GM04503 (cell line): ENCODE measurements at regions not wholly inside any gene's neighbourhood (a gene's known extent, or its start where the extent isn't known, plus 50 kb on each side); places are given as distances from the start of the nearest gene placed in this dataset.
"Not testable (repeated sequence)": the region's sequence is repeated elsewhere in the genome, so short reads cannot be mapped to it uniquely, and the experiment has no call there.

Source experiments
- DNase-seq: peaks from one replicate; pipeline ENCODE4 v3.0.0-alpha.2; 2012; ENCODE audit warnings: low read depth

DNA sequence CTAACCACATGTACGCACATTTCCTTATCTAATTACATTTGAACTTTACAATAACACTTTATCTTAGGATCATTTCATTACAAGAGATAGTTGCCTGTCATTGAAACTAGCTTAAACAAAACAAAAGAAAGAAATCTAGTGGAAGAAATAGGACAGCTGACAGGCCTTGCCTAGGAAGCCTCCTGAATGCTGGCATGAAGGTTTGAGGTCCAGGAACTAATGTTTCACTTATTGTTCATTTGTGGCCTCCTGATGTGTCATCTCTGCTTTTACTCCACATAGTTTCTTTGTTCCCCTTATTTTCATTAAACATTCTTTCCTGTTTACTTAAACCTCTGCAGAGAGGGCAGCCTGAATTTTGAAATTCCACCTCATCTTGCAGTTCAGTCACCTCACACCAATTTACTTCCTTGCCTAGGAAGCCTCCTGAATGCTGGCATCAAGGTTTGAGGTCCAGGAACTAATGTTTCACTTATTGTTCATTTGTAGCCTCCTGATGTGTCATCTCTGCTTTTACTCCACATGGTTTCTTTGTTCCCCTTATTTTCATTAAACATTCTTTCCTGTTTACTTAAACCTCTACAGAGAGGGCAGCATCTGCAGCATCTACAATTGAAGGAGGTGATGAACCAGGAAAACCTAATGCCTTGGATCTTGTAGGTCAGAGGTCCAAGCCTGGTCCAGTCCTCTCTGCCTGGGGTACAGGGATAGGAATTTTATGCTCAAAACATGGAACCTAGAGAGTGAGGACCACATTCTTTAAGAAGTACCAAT lies 319.2 kb downstream of the SPATA31A1 start:
- DNase-seq: not testable (repeated sequence)

DNA sequence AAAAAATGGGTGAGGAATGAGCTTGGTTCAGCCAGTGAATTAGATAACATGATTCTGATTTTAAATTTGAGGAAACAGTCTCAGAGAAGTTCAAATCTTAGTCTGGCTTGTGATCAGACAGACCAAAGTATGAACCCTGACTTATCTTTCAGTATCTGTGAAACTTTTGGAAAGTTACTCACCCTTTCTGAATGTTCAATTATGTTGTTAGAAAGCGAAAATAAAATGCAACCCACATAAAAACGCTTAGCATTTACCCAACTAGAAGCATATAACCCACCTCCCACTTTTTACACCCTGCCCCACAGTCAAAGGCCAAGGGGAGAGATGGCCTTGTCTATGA lies 319.7 kb downstream of the SPATA31A1 start:
- not testable (repeated sequence) for DNase-seq

DNA sequence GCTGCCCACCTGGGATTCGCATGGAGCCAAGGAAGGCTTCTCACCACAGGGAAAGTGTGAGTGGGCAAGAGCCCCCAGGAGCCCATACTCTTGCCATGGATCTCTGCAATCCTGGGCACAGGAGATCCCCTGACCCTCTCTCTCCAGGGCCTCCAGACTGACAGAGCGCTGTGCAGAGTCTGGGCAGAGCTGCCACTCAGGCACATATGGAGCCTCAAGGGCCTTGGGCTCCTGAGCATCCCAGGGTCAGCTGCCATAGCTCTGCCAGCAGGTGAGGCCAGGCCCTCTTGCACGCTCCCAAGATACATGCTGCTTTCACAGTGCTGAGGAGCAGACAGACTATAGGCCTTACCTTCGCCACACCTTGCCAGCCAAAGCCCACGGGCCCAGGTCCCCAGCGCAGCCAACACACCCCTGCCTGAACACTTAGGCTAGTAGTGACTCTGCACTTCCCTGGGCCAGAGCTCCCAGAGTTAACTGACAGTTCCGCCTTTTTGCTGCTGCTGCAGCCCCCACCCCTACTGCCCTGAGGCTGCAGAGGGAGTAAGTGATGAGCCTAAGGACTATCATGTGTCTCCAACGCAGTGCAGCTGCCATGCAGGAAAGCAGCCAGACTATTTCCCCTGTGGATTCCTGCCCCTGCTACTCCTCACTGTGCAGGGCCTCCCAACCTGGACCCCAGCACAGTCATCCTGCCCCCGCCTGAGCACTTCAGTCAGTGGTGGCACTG lies 323.2 kb downstream of the SPATA31A1 start:
- DNase-seq: not testable (repeated sequence)

DNA sequence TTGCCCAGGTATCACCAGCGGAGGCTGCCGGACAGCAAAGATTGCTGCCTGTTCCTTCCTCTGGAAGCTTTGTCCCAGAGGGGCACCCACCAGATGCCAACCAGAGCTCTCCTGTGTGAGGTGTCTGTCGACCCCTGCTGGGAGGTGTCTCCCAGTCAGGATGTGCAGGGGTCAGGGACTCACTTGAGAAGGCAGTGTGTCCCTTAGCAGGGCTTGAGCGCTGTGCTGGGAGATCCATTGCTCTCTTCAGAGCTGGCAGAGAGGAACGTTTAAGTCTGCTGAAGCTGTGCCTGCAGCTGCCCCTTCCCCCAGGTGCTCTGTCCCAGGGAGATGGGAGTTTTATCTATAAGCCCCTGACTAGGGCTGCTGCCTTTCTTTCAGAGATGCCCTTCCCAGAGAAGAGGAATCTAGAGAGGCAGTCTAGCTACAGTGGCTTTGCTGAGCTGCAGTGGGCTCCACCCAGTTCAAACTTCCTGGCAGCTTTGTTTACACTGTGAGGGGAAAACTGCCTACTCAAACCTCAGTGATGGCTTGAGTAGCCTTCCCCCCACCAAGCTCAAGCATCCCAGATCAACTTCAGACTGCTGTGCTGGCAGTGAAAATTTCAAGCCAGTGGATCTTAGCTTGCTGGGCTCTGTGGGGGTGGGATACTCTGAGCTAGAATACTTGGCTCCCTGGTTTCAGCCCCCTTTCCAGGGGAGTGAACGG lies 325.4 kb downstream of the SPATA31A1 start:
- not testable (repeated sequence) for DNase-seq

DNA sequence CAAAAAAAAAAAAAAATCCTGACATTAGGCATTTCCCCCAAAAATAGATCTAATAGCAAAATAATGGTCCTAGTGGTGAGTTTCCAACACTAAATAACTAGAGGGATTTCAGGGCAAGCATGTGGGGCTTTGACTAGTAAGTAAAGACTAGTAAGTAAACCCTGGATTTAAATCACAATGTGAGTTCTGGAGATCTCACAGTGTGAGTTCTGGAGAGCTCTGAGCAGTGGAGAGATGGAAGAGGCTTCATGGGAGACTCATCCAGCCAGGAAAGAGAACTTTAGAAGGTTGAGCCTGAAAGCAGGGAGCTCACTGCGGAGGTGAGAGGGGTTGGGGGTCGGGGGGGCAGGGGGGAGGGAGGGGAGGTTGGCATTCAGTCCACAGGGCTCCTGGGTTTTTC lies 373.4 kb downstream of the SPATA31A1 start:
- DNase-seq: not testable (repeated sequence)

DNA sequence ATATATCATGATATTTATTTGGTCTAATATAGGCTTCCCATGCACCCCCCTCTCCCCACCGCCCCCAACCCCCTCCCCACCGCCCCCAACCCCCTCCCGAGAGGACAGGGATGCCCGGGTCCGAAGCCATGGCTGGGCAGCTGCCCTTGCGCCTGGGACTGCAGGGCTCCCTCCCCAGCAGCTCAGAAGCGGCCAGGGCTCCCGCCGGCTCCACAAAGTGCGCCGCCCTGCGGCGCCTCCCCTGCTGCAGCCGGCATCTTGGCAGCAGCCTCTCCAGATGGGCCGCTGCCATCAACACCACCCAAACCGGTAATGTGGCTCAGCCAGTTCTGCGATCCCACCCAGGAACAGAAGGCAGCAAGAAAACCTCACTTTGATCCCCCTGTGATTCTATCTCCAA lies 389.4 kb downstream of the SPATA31A1 start:
- DNase-seq: not testable (repeated sequence)

DNA sequence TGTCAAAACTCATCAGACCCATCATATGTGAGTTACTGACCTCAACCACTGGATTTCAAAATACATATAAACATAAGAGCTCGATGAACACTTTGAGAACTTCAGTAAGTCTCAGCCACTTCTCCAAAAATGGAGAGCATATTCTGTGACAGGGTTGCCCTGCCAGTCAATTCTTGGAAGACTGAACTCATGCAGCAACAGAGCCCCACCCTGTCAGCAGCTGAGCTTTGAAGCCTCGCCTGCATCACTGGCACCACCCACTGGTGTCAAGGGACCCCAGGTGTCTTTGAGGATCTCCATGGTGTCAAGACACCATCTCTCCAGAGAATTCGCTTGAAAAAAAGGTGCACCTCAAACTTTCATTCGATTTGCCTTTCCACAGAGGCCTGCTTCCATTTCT lies 420.1 kb downstream of the SPATA31A1 start:
- not testable (repeated sequence) for DNase-seq

DNA sequence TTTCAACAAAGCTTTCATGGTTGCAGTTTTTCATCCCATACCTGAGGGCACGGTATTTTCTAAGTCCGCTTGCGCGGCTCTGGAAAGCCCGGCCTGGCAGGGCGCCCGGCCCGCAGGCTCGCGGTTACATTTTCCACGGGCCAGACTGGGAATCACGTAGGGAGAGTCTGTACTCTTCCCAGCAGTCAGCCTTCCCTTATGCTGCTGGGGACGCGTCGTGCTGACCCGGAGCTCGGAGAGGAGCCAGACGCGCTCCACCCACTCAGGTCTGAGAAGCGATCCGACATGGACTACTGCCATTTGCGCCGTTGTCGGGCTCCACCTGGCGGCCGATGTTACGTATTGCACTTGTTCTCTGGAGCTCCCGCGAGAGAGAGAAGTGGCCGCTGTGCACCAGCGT lies 435.9 kb downstream of the SPATA31A1 start:
- not testable (repeated sequence) for DNase-seq

DNA sequence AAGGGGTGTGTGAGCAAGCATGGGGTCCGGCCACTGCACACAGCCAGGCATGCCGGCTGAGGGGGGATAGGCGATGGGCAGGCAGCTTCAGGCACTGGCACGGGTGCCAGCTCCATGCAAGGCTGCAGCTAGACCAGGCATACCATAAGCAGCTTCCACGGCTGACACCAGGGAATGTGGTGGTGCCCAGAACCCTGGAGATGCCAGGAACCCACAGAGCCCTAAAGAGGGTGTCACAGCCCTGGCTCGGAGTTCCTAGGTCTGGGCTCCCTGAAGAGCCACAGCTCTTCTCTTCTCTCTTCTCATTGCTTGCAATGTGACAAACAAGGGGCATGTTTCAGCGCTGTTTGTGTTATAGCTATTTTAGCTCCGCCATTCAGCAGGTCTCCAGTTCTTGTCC lies 442.5 kb downstream of the SPATA31A1 start:
- DNase-seq: not testable (repeated sequence)

DNA sequence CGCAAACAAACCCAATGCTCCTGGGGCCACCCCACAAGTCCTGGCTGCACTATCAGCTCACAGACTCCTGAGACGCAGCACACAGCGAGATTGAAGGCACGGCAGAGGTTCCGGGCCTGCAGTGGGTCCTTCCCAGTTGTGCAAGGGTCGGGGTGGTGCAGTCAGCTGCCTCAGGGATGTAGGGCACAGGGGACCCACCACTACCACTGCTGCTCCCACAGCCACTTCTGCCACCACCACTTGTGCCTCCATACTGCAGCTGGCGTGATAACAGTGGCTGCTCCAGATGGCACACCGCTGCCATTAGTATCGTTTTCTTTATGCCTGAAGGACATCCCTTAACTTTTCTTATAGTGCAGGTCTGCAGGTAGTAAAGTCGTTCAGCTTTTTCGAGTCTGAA lies 443.8 kb downstream of the SPATA31A1 start:
- DNase-seq: not testable (repeated sequence)

DNA sequence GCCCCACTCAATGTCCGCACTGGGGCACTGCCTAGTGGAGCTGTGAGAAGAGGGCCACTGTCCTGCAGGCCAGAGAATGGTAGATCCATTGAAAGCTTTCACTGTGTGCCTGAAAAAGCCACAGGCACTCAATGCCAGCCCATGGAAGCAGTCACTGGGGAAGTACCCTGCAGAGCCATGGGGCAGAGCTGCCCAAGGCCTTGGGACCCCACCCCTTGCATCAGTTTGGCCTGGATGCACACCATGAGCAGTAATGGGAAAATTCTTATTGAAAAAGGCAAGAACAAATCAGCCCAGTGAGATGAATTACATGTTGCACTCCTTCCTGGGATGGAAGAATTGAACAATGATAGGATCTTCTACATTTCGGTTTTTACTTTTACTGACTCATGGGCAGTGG lies 447.1 kb downstream of the SPATA31A1 start:
- not testable (repeated sequence) for DNase-seq

DNA sequence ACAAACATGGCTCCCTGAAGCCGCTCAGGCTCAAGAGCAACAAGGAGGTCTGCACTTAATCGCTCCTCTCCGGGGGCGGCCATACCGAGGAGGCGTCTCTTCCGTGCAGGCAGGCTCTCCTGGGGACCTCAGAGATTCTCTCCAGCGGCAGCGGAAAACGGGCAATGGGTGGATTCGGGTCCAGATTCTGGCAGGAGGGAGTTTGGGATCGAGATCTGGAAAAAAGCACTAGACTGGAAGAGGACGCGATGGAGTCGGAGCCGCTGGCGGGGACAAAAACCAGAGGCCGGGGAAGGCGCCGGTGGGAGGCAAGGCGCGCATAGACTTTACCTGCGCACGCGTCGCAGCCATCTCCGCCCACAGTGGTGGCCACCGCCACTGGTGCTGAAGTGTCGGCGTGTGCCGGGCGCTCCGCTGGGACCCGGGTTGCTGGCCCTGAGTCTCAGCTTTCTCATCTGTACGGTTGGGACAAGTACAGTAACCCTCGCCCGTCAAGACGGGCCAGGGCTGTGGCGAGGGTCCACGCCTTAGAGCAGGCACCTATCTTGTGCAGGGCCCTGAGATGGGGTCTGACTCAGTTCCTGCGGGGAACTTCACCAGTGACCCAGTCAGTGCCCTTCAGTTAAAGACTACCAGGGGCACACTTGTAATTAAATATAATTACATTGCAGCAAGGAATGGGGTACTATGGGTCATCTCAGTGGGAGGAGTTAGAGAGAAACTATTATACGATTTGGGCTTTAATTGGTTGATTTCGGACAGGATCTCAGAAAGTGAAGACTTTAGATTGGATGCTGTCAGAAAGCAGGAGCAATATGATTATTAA lies 454.1 kb downstream of the SPATA31A1 start:
- peak; percentile 11 for DNase-seq

DNA sequence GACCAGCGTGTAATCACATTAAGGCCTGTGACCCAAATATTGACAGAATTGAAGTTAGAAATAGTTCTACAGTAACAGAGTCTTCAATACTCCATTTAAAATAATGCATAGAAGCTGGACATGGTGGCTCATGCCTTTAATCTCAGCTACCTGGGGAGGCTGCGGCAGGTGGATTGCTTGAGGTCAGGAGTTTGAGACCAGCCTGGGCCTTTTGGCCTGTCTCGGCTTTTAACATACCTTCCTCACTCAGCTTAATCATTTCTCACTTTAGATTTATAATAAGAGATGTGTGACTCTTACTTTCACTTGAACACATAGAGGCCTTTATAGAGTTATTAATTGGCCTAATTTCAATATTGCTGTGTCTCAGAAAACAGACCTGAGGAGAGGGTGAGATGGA lies 454.9 kb downstream of the SPATA31A1 start:
- not testable (repeated sequence) for DNase-seq

DNA sequence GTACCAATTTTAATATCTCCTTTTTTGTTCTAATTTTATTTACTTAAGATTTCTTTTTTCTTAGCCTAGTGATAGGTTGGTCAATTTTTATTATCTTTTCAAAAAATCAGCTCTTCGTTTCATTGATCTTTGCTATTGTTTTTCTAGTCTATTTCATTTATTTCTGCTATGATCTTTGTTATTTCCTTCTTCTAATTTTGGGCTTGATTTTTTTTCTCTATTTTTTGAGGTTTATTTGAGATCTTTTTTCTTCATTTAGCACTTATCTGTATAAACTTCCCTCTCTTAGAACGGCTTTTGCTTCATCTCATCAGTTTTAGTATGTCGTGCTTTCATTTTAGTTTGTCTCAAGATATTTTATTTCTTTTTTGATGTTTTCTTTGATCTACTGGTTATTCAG lies 456.1 kb downstream of the SPATA31A1 start:
- not testable (repeated sequence) for DNase-seq

DNA sequence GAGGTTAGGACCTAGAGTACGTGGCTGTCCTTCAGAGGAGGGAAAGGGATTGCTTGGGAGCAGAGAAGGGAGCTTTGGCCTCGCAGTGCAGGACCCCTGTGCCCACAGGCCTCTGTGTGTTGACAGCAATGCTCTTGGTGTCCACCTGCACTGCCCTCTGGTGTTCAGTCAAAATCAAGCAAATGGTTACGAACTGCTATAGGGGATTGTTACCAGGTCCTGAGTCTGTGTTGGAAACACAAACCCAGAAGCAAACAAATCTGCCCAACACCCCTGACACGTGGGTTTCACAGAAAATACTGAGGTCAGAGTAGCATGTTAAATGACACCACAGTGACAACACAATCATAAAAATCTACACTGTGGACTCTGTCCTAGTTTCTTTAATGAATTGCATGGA lies 473.0 kb downstream of the SPATA31A1 start:
- not testable (repeated sequence) for DNase-seq
